GM19395 (cell line): ENCODE measurements at regions not wholly inside any gene's neighbourhood (a gene's known extent, or its start where the extent isn't known, plus 50 kb on each side); places are given as distances from the start of the nearest gene placed in this dataset.

Experiments used
- ATAC-seq: cut with Tn5 transposase; IDR thresholded peaks from one replicate; pipeline ENCODE4 v1.9.1; 2021; ENCODE audit warnings: mild to moderate bottlenecking, moderate library complexity; ENCODE audit not compliant: unreplicated experiment

GRCh38 chr1:218573925-218574324 is 228.8 kb downstream of the TGFB2 start:
- no peak for ATAC-seq

- ATAC-seq, result no peak
Observed at GRCh38 chr1:218575079-218575478, 229.9 kb downstream of the TGFB2 start.

- no peak for ATAC-seq
Observed at GRCh38 chr1:218575856-218576255, 230.7 kb downstream of the TGFB2 start.

- ATAC-seq, result no peak
Observed at GRCh38 chr1:218582646-218583045, 237.5 kb downstream of the TGFB2 start.

GRCh38 chr1:218584418-218585155 is 239.5 kb downstream of the TGFB2 start:
- no peak for ATAC-seq

- no peak for ATAC-seq
Observed at GRCh38 chr1:218585511-218586184, 240.5 kb downstream of the TGFB2 start.

GRCh38 chr1:218587900-218588299 is 242.8 kb downstream of the TGFB2 start:
- ATAC-seq, result no peak

GRCh38 chr1:218588540-218589172 is 243.5 kb downstream of the TGFB2 start:
- no peak for ATAC-seq

GRCh38 chr1:218589487-218589886 is 244.4 kb downstream of the TGFB2 start:
- ATAC-seq, result no peak

- ATAC-seq, result no peak
Observed at GRCh38 chr1:218591966-218592365, 246.8 kb downstream of the TGFB2 start.

GRCh38 chr1:218592688-218593087 is 247.6 kb downstream of the TGFB2 start:
- ATAC-seq, result no peak

- no peak for ATAC-seq
Observed at GRCh38 chr1:218600968-218601367, 255.8 kb downstream of the TGFB2 start.

- ATAC-seq, result no peak
Observed at GRCh38 chr1:218604217-218604616, 259.1 kb downstream of the TGFB2 start.

GRCh38 chr1:218611916-218612585 is 266.9 kb downstream of the TGFB2 start:
- no peak for ATAC-seq

- ATAC-seq, result no peak
Observed at GRCh38 chr1:218613105-218613504, 268.0 kb downstream of the TGFB2 start.

GRCh38 chr1:218614031-218614430 is 268.9 kb downstream of the TGFB2 start:
- no peak for ATAC-seq

GRCh38 chr1:218616681-218617080 is 271.5 kb downstream of the TGFB2 start:
- no peak for ATAC-seq

GRCh38 chr1:218617986-218618385 is 272.9 kb downstream of the TGFB2 start:
- ATAC-seq, result no peak

GRCh38 chr1:218620956-218621355 is 275.8 kb downstream of the TGFB2 start:
- no peak for ATAC-seq

- no peak for ATAC-seq
Observed at GRCh38 chr1:218624052-218624451, 278.9 kb downstream of the TGFB2 start.

GRCh38 chr1:218625393-218625792 is 280.3 kb downstream of the TGFB2 start:
- ATAC-seq, result no peak
